Ectodermal cell (in vitro differentiated cells): ENCODE measurements at regions not wholly inside any gene's neighbourhood (a gene's known extent, or its start where the extent isn't known, plus 50 kb on each side); places are given as distances from the start of the nearest gene placed in this dataset.
"Not testable (repeated sequence)": the region's sequence is repeated elsewhere in the genome, so short reads cannot be mapped to it uniquely, and the experiment has no call there.

Experiments
- H3K27ac ChIP-seq: 2 replicates; pipeline ENCODE4 v1.7.0; 2013; ENCODE audit warnings: mild to moderate bottlenecking, low read depth, low read length; ENCODE audit not compliant: insufficient read depth, poor library complexity, severe bottlenecking
- H3K27me3 ChIP-seq: 2 replicates; pipeline ENCODE4 v1.7.0; 2013; ENCODE audit warnings: mild to moderate bottlenecking, low read length; ENCODE audit not compliant: insufficient read depth, control insufficient read depth, poor library complexity, severe bottlenecking
- H3K36me3 ChIP-seq: one replicate; pipeline ENCODE4 v1.7.0; 2013; ENCODE audit warnings: low read length; ENCODE audit not compliant: control insufficient read depth, insufficient read depth
- H3K4me1 ChIP-seq: one replicate; pipeline ENCODE4 v1.7.0; 2013; ENCODE audit warnings: low read length; ENCODE audit not compliant: control insufficient read depth, insufficient read depth
- H3K4me3 ChIP-seq: 2 replicates; pipeline ENCODE4 v1.7.0; 2013; ENCODE audit warnings: low read depth, low read length, control low read depth; ENCODE audit not compliant: insufficient read depth
- H3K9me3 ChIP-seq: 2 replicates; pipeline ENCODE4 v1.7.0; 2013; ENCODE audit warnings: mild to moderate bottlenecking, low read length, moderate library complexity; ENCODE audit not compliant: control insufficient read depth
- WGBS, 2 experiments: methylation state at CpG; one replicate each; pipeline ENCODE4 v1.1.7; 2013; ENCODE audit warnings: missing lambda C conversion rate in 2 of 2; 5-methylcytosine and 5-hydroxymethylcytosine counted together

DNA sequence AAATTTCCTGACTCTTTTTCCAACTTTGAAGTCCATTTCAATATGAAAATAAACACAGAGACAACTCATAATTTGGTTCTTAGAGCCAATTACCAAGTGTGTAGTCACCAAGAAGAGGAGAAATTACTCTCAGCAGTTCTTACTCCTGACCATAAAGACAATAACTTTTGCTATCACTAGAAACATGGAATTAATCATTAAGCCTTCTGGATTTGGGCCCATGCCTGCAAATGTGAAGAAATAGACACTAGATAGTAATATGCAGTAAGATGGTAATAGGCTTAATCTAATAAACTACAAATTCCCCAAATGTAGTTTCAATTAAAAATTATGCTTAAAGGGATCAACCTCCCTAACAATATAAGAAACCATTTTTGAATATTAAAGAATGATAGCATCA lies 185.1 kb upstream of the AGTR1 start:
- Histone ChIP-seq H3K4me1 (no peaks in the 10 kb centered on the region), H3K27ac (no peak overlapping the region), H3K4me3 (no peak overlapping the region), H3K36me3 (no peaks in the 10 kb centered on the region), H3K27me3 (no peaks in the 10 kb centered on the region), H3K9me3 (no peaks in the 10 kb centered on the region)

GRCh38 chr3:148513096-148513543 lies 184.6 kb upstream of the AGTR1 start:
- no peaks in the 10 kb centered on the region for H3K4me1 ChIP-seq
- H3K27me3 ChIP-seq: no peaks in the 10 kb centered on the region
- no peaks in the 10 kb centered on the region for H3K36me3 ChIP-seq
- no peak overlapping the region for H3K27ac ChIP-seq
- H3K4me3 ChIP-seq: no peak overlapping the region
- no peaks in the 10 kb centered on the region for H3K9me3 ChIP-seq

DNA sequence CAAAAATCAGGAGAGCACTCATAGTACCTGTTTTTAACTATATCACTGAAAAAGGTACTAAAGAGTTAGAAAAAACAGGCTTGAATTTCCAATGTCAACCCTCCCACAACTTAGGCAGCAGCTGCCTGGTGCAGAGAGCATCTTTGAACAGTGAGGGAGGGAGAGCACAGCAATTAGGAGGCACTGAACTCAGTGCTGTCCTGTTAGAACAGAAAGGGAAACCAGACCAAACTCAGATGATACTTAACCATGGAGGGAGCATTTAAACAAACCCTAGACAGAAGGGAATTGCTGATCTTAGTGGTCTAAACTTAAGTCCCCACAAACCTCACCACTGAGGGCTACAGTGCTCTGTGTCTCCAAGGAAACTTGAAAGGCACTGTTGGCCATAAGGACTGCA lies 179.2 kb upstream of the AGTR1 start:
- H3K9me3 ChIP-seq: no peaks in the 10 kb centered on the region
- H3K27ac ChIP-seq: no peak overlapping the region
- no peaks in the 10 kb centered on the region for H3K36me3 ChIP-seq
- no peak overlapping the region for H3K4me3 ChIP-seq
- no peaks in the 10 kb centered on the region for H3K4me1 ChIP-seq
- H3K27me3 ChIP-seq: no peaks in the 10 kb centered on the region

- H3K9me3 ChIP-seq, H3K4me1 ChIP-seq, H3K36me3 ChIP-seq, H3K27ac ChIP-seq, H3K4me3 ChIP-seq, H3K27me3 ChIP-seq: not testable (repeated sequence)
- 85 to 89% methylated on average over 13 of the region's 13 CpGs for WGBS, 2 experiments
These were observed 172.1 kb upstream of the AGTR1 start for GRCh38 chr3:148525621-148526020.

DNA sequence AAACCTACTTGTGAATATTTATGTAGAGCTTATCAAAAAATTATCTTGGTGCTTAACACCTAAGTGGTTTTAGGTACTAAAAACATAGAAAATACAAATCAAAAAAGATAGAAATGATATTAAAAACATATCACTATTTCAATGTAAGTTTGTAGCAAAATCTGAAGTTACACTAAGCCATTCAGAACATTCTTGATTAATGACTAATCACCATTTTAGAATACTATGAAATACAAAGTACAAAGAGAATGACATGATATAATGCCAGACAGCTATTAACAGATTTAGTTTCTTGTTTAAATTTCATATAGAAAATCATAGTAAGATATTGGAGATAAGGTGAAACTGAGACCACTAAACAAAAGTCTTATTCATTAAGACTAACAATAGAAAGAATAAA lies 169.7 kb upstream of the AGTR1 start:
- no peak overlapping the region for H3K27ac ChIP-seq
- no peaks in the 10 kb centered on the region for H3K4me1 ChIP-seq
- H3K36me3 ChIP-seq: no peaks in the 10 kb centered on the region
- H3K27me3 ChIP-seq: no peaks in the 10 kb centered on the region
- no peak overlapping the region for H3K4me3 ChIP-seq
- H3K9me3 ChIP-seq: no peaks in the 10 kb centered on the region

- no peak overlapping the region for H3K27ac ChIP-seq
- H3K27me3 ChIP-seq: no peaks in the 10 kb centered on the region
- no peaks in the 10 kb centered on the region for H3K4me1 ChIP-seq
- no peaks in the 10 kb centered on the region for H3K36me3 ChIP-seq
- H3K9me3 ChIP-seq: no peaks in the 10 kb centered on the region
- H3K4me3 ChIP-seq: no peak overlapping the region
- no CpG with 5 or more reads among the region's 2 CpGs for WGBS, 2 experiments
These were observed 165.9 kb upstream of the AGTR1 start for GRCh38 chr3:148531836-148532235.

- H3K36me3 ChIP-seq: no peaks in the 10 kb centered on the region
- no peaks in the 10 kb centered on the region for H3K4me1 ChIP-seq
- 96 to 97% methylated on average over 2 of the region's 2 CpGs for WGBS, 2 experiments
- no peaks in the 10 kb centered on the region for H3K27me3 ChIP-seq
- no peak overlapping the region for H3K4me3 ChIP-seq
- no peak overlapping the region for H3K27ac ChIP-seq
- no peaks in the 10 kb centered on the region for H3K9me3 ChIP-seq
These were observed 165.4 kb upstream of the AGTR1 start for GRCh38 chr3:148532326-148532725.

GRCh38 chr3:148532774-148533173 lies 164.9 kb upstream of the AGTR1 start:
- Histone ChIP-seq H3K9me3 (no peaks in the 10 kb centered on the region), H3K4me3 (no peak overlapping the region), H3K4me1 (no peaks in the 10 kb centered on the region), H3K27me3 (no peaks in the 10 kb centered on the region), H3K27ac (no peak overlapping the region), H3K36me3 (no peaks in the 10 kb centered on the region)
- 92 to 94% methylated on average over 1 to 2 of the region's 3 CpGs for WGBS, 2 experiments

DNA sequence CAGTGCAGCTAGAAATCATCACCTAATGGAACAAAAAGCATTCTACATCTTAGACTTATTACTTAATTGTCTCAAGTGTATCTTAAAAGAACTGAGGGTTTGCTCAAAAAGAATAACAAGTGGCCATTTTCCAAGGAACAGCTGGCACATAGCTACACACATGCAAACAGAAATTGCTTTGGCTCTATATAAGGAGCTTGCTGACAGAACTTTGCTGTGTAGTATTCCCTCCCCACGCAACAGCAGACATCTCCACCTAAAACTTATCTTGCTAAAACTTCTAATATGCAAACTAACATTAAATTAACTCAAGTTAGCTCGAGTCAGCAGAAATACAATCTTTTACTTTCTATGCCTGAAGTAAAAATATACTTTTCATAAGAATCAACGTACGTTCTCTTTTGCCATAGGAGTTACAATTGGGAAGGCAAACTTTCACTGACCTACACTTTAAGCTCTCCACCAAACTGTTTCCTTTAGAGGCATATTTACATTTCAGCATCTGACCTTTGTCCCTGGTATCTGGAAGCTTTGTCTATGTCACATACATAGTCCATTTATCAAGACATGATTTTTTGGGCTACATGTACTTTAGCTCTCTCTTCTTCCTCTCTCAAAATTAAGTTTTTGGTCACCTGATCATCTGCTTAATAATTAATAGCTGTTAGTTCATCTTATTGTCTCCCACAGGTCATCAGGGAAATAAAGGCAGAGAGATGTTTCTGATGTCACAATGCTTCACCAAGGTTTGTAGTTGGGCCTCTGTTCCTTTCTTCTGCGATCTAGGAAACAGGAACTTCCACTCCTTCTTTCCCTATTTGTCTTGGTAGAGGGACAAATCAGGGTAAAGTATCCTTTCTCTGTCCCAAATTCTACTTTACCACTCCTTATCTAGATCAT lies 163.4 kb upstream of the AGTR1 start:
- no peak overlapping the region for H3K27ac ChIP-seq
- no peaks in the 10 kb centered on the region for H3K9me3 ChIP-seq
- 89 to 91% methylated on average over 5 of the region's 5 CpGs for WGBS, 2 experiments
- no peaks in the 10 kb centered on the region for H3K4me1 ChIP-seq
- no peak overlapping the region for H3K4me3 ChIP-seq
- no peaks in the 10 kb centered on the region for H3K27me3 ChIP-seq
- no peaks in the 10 kb centered on the region for H3K36me3 ChIP-seq

DNA sequence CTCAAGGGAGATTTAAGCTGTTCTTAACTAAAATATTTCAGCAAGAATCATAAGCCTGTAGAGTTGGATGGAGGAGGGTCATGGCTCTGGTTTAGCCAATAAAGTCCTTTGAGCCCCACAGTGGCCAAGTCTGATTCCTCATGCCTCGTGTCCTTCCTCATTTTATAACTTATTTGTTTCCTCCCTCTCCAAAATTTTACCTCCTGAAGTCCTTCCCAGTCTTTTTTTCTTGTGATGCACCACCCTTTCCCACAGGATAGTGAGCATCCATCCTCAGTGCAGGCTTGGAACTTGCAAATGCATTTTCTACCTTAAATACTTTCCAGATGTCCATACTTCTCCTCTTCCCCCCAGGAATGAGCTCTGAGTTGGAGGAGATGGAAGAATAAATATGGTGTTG lies 162.7 kb upstream of the AGTR1 start:
- no peaks in the 10 kb centered on the region for H3K9me3 ChIP-seq
- H3K36me3 ChIP-seq: no peaks in the 10 kb centered on the region
- H3K27ac ChIP-seq: no peak overlapping the region
- no peaks in the 10 kb centered on the region for H3K4me1 ChIP-seq
- H3K27me3 ChIP-seq: no peaks in the 10 kb centered on the region
- 86 to 93% methylated on average over 1 of the region's 1 CpG for WGBS, 2 experiments
- no peak overlapping the region for H3K4me3 ChIP-seq

GRCh38 chr3:148540266-148540665 lies 157.4 kb upstream of the AGTR1 start:
- Histone ChIP-seq H3K4me1 (no peaks in the 10 kb centered on the region), H3K9me3 (no peaks in the 10 kb centered on the region)

More at GRCh38 chr3:148540266-148540665, 157.4 kb upstream of the AGTR1 start:
- H3K4me3 ChIP-seq: no peak overlapping the region
- no peaks in the 10 kb centered on the region for H3K36me3 ChIP-seq
- H3K27ac ChIP-seq: no peak overlapping the region
- no peaks in the 10 kb centered on the region for H3K27me3 ChIP-seq
- 95 to 100% methylated on average over 1 of the region's 1 CpG for WGBS, 2 experiments
